Stimulated activated CD4-positive, alpha-beta T cell treated with anti-CD3 and anti-CD28 coated beads, Interleukin-12 subunit alpha, Interleukin-12 subunit beta, amount 100 ng/mL, for 48 hours (primary cell): ENCODE measurements at regions not wholly inside any gene's neighbourhood (a gene's known extent, or its start where the extent isn't known, plus 50 kb on each side); places are given as distances from the start of the nearest gene placed in this dataset.

Source experiments
- DNase-seq, 3 donors: peaks; one replicate each; pipeline ENCODE4 v3.0.0-alpha.2; 2020; ENCODE audit warnings: low read depth in 2 of 3, low spot score in 1 of 3

- DNase-seq, result no peak
These were observed 109.9 kb upstream of the TIAM2 start for GRCh38 chr6:154885214-154885613.

DNA sequence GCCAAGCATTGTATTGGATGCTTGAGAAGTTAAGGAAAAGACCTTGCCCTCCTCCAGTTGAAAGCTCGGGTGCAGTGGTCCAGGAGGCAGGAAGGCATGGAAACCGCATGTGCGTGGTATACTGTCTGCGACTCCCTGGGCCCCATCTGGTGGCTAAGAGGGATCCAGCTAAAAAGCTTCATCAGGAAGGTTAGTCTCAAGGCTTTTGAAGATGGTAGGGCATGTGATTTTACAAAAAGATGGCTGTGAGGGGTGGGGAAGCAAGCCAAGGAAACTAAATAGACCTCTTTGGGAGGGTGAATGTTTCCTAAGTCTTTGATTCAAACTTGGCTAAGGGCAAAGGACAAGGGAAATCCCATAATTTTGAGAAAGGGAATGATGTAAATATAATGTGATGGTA lies 109.1 kb upstream of the TIAM2 start:
- no peak for DNase-seq

DNA sequence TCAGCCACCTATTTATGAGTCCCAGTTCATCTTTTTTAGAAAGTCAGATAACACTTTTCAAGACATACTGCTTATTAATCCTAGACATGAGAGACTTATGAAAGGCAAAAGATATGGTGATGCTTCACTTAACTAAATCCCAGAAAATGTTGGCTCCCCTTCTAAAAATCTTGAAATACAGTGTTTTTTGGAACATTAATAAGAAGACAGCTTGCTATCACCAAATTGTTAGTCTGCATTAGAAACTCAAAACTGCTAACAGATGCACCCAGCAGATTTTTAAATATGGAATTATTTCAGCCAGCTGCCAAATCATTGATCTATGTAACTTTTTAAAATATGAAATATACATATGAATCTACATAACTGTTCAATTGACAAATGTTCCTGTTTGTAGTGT lies 108.6 kb upstream of the TIAM2 start:
- no peak for DNase-seq

GRCh38 chr6:154887051-154887450 lies 108.1 kb upstream of the TIAM2 start:
- no peak for DNase-seq

DNA sequence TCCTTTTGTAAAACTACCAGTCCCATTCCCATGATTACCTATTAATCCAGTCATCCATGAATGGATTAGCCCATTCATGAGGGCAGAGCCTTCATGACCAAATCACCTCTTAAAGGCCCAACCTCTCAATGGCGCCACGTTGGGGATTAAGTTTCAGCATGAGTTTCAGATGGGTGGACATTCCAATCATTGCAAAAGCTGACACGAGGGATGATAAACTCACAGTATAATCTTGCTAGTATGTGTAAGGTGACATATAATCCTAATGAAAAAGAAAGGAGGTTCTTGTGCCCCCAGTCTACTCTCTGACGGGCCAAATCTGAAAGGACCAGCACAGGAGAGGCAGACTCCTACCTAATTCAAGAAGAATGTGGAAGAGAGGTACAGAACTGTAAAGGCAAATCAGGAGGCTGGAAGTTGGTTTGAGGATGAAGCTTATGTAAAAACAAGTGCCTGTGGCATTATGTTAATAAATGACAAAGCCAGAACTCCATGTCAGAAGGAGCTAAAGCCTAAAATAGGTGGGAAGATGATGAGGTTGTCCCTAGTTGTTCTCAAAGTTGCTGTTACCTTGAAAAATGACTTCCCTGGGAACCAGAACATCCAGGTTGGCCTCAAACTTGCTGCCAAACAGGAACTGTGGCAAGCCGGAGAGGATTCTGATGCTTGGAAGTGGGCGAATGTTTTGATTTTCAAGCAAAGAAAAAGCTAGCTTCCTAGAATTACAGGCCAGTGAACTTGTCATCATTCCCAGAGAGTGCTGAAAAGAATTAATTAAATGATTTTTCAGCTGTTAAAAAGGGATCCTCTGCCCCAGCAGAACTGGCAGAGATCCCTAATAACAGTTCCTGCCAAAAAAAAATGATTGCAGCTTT lies 106.5 kb upstream of the TIAM2 start:
- DNase-seq, result no peak

- DNase-seq, result no peak
These were observed 104.2 kb upstream of the TIAM2 start for GRCh38 chr6:154890874-154891273.

GRCh38 chr6:154891901-154892300 lies 103.2 kb upstream of the TIAM2 start:
- no peak for DNase-seq

DNA sequence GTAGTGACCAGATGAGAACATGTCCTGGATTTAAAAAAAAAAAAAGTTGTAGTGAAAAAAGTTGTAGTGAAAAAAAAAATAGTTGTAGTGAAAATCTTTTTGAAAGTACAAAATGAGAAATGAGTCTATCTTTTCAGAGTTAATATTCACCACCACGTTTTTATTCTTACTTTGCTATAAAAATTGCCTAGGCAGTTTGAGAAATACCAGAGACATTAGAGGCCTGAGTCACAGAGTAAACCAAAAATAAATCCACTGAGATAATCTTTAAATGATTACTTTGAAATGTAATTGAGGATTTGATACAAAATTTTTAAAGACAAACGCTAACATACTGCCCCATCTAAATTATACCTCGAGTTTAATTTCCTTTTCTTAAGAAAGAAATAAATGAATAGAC lies 101.2 kb upstream of the TIAM2 start:
- no peak for DNase-seq

DNA sequence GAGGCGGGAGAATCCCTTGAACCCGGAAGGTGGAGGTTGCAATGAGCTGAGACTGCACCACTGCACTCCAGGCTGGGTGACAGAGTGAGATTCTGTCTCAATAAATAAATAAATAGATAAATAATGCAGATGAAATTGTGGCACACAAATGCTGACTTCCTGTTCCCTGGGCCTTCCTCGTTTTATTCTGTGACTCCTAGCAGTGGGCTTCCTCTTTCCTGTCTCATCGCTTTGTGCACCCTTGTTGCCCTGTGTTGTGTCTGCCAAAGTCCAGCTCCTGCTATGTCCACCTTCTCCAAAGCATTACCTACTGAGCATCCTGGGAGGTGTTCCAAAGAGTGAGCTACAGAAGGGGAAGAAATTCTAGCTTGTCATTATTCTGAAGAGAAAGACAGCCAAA lies 100.2 kb upstream of the TIAM2 start:
- DNase-seq, result no peak

DNA sequence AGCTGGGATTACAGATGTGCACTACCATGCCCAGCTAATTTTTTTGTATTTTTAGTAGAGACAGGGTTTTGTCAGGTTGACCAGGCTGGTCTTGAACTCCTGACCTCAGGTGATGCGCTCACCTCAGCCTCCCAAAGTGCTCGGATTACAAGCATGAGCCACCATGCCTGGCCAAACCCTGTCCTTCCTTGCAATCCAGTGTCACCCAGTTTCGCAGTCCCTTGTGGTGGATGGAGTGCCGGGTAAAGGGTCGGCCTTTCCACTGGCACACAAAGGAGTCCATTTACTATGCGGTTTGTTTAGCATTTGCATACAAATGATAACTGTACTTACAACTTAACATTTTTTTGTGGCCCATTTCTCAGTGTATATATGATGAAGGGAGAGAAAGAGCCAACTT lies 99.3 kb upstream of the TIAM2 start:
- DNase-seq, result no peak

GRCh38 chr6:154898821-154899220 lies 96.3 kb upstream of the TIAM2 start:
- no peak for DNase-seq

DNA sequence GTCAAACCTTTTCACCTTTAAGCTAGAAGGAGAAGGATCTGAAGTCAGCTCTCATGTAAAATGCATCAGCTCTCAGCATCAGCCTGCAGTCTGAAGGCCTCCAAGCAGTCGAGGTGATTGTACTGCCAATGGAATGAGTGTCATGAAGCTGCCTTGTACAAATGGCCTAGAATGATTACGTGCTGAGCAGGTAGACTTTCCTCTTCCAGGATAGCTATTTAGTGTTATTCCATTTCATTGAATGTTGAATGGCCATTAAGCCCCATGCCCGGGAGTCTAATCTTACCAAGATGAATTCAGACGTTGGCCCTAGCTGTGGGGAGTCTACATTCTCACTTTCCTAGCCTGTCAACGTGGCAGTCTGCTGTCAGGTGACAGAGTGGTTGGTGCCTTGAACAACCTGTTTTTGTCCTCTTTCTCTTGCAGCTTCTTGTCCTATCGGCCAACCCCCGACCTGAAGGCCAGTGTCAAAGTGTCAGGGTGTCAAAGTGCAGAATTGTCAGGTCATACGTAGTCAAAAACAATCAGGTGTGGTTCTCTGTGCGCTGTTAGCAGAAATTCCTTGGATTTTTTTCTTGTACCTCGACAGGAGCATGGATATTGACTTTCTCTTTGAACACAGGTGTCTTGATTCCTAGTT lies 95.2 kb upstream of the TIAM2 start:
- DNase-seq, result no peak

GRCh38 chr6:154901876-154902552 lies 93.1 kb upstream of the TIAM2 start:
- no peak for DNase-seq

GRCh38 chr6:154907291-154907690 lies 87.8 kb upstream of the TIAM2 start:
- DNase-seq, result no peak

- DNase-seq, result no peak
These were observed 86.4 kb upstream of the TIAM2 start for GRCh38 chr6:154908723-154909122.

GRCh38 chr6:154909311-154909710 lies 85.8 kb upstream of the TIAM2 start:
- DNase-seq, result no peak

GRCh38 chr6:154909821-154910220 lies 85.3 kb upstream of the TIAM2 start:
- DNase-seq, result no peak

- DNase-seq, result no peak
These were observed 80.8 kb upstream of the TIAM2 start for GRCh38 chr6:154914288-154914687.

DNA sequence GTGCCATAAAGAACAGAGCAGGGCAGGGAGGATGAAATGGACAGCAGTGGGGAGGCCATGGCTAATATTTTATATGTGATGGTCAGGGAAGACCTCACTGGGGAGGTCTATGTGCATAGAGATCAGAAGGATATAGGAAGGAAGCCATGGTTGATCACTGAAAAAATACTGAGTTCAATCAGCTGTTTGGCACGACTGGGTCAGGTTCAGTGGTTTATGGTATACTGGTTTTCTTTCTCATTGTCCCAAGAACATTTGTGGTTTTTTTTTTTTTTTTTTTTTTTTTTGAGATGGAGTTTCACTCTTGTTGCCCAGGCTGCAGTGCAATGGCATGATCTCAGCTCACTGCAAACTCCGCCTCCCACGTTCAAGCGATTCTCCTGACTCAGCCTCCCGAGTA lies 78.3 kb upstream of the TIAM2 start:
- DNase-seq, result no peak

DNA sequence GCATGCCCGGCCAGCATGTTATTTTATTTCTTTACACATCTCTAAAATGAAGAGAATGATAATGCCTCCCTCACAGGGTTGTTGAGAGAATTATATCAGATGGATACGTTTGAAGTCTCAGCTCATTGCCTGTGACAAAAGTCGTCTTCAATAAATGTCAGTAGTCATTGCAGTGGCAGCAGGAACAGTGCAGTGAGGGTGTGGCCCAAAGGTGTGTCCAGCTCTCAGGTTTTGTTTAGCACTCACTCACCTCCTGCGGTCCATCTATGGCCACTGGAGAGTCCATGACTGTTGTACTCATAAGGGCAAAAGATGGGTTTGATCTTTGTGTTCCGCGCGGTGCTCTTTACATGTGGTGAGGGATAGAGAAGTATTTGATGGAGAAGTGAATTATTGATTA lies 77.2 kb upstream of the TIAM2 start:
- no peak for DNase-seq

GRCh38 chr6:154919806-154920205 lies 75.3 kb upstream of the TIAM2 start:
- no peak for DNase-seq

- no peak for DNase-seq
These were observed 74.5 kb upstream of the TIAM2 start for GRCh38 chr6:154920495-154921200.
